NCI-H2171 treated with DMSO at 0.1 percent for 48 hours (cell line): ENCODE measurements at regions not wholly inside any gene's neighbourhood (a gene's known extent, or its start where the extent isn't known, plus 50 kb on each side); places are given as distances from the start of the nearest gene placed in this dataset.
"Not testable (repeated sequence)": the region's sequence is repeated elsewhere in the genome, so short reads cannot be mapped to it uniquely, and the experiment has no call there.

Source experiments
- DNase-seq: peaks from one replicate; lab custom pipeline; 2025; lab: John Stamatoyannopoulos, UW

- DNase-seq, result peak; percentile 11
Observed at GRCh38 chr10:21292763-21293517, 232.5 kb downstream of the SKIDA1 start.

GRCh38 chr10:21290499-21291160 lies 234.9 kb downstream of the SKIDA1 start:
- no peak for DNase-seq

- DNase-seq, result no peak
Observed at GRCh38 chr10:21289961-21290360, 235.5 kb downstream of the SKIDA1 start.

GRCh38 chr10:21289271-21289670 lies 236.2 kb downstream of the SKIDA1 start:
- DNase-seq, result no peak

- DNase-seq, result no peak
Observed at GRCh38 chr10:21285742-21286331, 239.6 kb downstream of the SKIDA1 start.

GRCh38 chr10:21285207-21285606 lies 240.3 kb downstream of the SKIDA1 start:
- no peak for DNase-seq

GRCh38 chr10:21284301-21284700 lies 241.2 kb downstream of the SKIDA1 start:
- no peak for DNase-seq

- DNase-seq, result not testable (repeated sequence)
Observed at GRCh38 chr10:21283053-21283452, 242.4 kb downstream of the SKIDA1 start.

GRCh38 chr10:21281765-21282484 lies 243.6 kb downstream of the SKIDA1 start:
- DNase-seq, result no peak

- DNase-seq, result no peak
Observed at GRCh38 chr10:21280971-21281572, 244.4 kb downstream of the SKIDA1 start.

GRCh38 chr10:21280037-21280436 lies 245.4 kb downstream of the SKIDA1 start:
- DNase-seq, result no peak

- no peak for DNase-seq
Observed at GRCh38 chr10:21279217-21279575, 246.3 kb downstream of the SKIDA1 start.

GRCh38 chr10:21278491-21279216 lies 246.8 kb downstream of the SKIDA1 start:
- peak; percentile 11 for DNase-seq

- no peak for DNase-seq
Observed at GRCh38 chr10:21273400-21273968, 252.0 kb downstream of the SKIDA1 start.

GRCh38 chr10:21272643-21273399 lies 252.7 kb downstream of the SKIDA1 start:
- no peak for DNase-seq

- no peak for DNase-seq
Observed at GRCh38 chr10:21270976-21271375, 254.5 kb downstream of the SKIDA1 start.

GRCh38 chr10:21269289-21269688 lies 256.2 kb downstream of the SKIDA1 start:
- DNase-seq, result no peak

- peak; percentile 1 for DNase-seq
Observed at GRCh38 chr10:21265622-21266021, 259.9 kb downstream of the SKIDA1 start.

- no peak for DNase-seq
Observed at GRCh38 chr10:21264271-21264670, 261.2 kb downstream of the SKIDA1 start.

GRCh38 chr10:21263839-21264238 lies 261.6 kb downstream of the SKIDA1 start:
- DNase-seq, result no peak
